Choroid plexus epithelial cell (primary cell): ENCODE measurements at regions not wholly inside any gene's neighbourhood (a gene's known extent, or its start where the extent isn't known, plus 50 kb on each side); places are given as distances from the start of the nearest gene placed in this dataset.

Source experiments
- DNase-seq: peaks from one replicate; pipeline ENCODE4 v3.0.0-alpha.2; 2010; ENCODE audit warnings: low read depth
- H3K4me3 ChIP-seq: 2 replicates; pipeline ENCODE4 v1.5.1; 2011; ENCODE audit warnings: low read depth, mild to moderate bottlenecking, control low read depth, low read length, moderate library complexity
- TF ChIP-seq, protein P1 (sequence below): conservative IDR thresholded peaks from 2 replicates; pipeline ENCODE4 v1.5.1; 2011; ENCODE audit warnings: low read depth, mild to moderate bottlenecking, control low read depth, inconsistent platforms, low read length, moderate library complexity

DNA sequence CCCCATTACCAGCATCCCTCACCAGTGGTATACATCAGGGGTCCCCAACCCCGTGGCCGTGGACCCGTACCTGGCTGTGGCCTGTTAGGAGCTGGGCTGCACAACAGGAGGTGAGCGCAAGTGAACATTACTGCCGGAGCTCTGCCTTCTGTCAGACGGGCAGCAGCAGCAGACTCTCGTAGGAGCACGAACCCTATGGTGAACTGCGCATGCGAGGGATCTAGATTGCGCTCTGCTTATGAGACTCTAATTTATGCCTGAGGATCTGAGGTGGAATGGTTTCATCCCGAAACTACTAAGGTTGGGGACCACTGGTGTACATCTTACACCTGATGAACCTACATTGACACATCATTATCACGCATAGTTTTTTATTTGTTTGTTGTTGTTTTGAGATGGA lies 52.8 kb upstream of the DHX15 start:
- no peak for DNase-seq
- TF ChIP-seq, protein P1, sequence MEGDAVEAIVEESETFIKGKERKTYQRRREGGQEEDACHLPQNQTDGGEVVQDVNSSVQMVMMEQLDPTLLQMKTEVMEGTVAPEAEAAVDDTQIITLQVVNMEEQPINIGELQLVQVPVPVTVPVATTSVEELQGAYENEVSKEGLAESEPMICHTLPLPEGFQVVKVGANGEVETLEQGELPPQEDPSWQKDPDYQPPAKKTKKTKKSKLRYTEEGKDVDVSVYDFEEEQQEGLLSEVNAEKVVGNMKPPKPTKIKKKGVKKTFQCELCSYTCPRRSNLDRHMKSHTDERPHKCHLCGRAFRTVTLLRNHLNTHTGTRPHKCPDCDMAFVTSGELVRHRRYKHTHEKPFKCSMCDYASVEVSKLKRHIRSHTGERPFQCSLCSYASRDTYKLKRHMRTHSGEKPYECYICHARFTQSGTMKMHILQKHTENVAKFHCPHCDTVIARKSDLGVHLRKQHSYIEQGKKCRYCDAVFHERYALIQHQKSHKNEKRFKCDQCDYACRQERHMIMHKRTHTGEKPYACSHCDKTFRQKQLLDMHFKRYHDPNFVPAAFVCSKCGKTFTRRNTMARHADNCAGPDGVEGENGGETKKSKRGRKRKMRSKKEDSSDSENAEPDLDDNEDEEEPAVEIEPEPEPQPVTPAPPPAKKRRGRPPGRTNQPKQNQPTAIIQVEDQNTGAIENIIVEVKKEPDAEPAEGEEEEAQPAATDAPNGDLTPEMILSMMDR = no peak
- no peak overlapping the region for H3K4me3 ChIP-seq

DNA sequence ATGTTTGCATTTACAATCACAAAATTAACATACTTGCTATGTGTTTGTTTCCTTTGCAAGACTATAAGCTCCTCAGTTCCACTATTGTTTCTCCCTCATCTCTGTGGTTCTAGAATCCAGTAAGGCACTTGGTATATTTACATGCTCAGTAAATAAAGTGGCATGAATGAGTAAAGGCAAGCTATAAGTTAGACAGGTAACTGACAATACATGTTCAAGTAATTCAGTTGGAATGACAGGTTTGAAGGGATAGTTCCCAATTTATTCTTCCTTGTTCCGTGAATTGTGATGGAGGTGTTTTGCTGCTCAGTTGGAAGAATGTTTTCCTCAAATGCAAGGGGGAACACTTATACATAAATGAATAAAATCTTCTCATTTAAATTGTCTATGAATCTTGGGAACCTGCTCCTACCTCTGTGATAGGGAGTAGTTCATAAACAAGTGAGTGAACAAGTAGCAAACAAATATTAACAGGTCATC lies 54.1 kb upstream of the DHX15 start:
- DNase-seq = no peak
- H3K4me3 ChIP-seq = no peak overlapping the region
- TF ChIP-seq, protein P1 = no peak

DNA sequence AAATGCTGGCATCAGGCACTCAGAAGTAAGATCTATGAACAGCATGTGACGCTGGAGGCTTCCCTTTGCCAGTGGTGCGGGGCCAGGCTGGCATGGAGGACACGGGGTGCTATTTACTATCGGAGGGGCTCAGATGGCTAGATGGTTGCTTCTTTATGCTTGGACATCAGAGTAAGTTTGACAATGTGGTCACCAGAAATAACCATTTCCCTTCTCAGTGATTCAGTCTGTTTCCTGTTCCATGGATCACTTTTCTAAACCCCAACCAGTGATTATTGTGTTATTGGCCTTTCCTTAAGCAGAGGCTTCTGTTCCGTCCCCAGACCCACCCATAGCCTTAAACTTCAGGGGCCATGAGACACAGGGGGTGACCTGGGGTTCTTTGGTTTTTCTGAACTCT lies 55.4 kb upstream of the DHX15 start:
- H3K4me3 ChIP-seq = no peak overlapping the region
- TF ChIP-seq, protein P1 = no peak
- no peak for DNase-seq

DNA sequence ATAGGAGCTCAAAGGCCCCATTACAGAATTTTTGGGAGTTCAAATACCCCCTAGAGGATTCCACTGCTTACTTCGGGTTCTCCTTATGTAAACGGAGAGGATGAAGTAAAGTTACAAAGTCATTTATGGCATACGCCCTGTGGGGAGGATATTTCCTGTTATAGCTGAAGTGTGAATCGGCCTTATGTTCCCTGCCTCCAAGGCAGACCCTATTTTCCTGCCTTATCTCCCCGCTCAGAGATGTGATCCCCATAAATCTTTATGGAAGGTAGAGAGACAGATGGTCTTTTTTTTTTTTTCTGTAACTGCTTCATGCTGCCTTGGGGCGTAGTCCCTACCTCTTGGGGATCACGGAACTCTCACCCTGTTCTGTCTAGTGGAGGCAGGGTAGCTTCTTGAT lies 56.0 kb upstream of the DHX15 start:
- H3K4me3 ChIP-seq = no peak overlapping the region
- DNase-seq = no peak
- TF ChIP-seq, protein P1 = no peak

DNA sequence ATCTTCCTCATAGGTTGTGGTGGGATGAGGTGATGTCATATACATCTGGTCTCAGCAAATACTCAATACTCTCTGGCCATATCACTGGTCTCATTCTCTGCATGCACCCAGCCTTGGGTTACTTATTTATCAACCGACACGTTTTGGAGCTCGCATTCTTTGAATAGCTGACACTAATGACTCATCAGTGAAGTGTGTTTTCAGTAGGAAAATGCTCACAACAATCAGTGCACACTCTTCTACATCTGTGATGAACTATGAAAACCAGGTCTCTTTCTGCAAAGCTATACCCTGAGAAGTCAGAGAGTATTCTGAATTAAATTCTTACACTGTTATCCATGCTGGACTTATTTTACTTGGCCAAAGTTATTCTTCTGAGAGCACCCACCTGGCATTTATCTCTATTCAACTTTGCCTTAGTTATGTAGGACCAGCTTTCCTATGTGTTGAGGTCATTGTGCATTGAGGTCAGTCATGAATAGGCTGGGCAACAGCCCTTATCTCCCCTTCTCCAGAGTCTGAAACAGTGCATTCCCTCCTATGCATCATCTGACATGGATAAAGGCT lies 58.7 kb upstream of the DHX15 start:
- no peak overlapping the region for H3K4me3 ChIP-seq
- DNase-seq = peak; percentile 43
- TF ChIP-seq, protein P1 = no peak

DNA sequence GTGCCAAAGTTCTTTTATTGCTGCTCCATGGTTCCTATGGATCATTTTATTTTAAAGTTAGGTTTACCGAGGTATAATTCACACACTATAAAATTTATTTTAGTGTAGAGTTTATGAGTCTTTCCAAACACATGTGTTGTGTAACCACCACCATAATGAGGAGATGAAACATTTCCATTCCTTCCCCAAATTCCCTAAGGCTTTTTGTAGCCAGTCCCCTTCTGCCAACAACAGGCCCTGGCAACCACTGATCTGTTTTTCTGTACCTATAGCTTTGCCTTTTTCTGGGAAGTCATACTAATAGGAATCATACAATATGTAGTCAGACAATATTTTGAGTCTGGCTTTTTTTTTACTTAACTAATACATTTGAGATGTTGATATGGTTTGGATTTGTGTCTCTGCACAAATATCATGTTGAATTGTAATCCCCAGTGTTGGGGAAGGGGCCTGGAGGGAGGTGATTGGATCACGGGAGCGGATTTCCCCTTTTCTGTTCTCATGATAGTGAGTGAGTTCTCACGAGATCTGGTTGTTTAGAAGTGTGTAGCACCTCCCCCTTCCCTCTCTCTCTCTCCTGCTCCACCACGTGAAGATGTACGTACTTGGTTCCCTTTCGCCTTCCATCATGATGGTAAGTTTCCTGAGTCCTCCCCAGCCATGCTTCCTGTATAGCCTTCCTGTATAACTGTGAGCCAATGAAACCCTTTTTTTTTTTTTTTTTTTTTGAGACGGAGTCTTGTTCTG lies 59.6 kb upstream of the DHX15 start:
- no peak overlapping the region for H3K4me3 ChIP-seq
- DNase-seq = no peak
- TF ChIP-seq, protein P1 = no peak
